SK-N-SH (cell line): ENCODE measurements at regions not wholly inside any gene's neighbourhood (a gene's known extent, or its start where the extent isn't known, plus 50 kb on each side); places are given as distances from the start of the nearest gene placed in this dataset.

ENCODE experiments used
- small RNA-seq, 7 experiments: library from RNA; depleted of rRNA; stranded (forward); fragments of <200 nt; gene quantifications; one replicate each; pipeline ENCODE3, GENCODE V24; 2012

Small RNAs in the stretch of these regions (small RNA-seq; reads per million reads assigned to genes)
- gene AL445647.2 (0 reads per million in 7 experiments), gene BRK1P2 (0 reads per million in 7 experiments), gene RF00212 (0 to 0.29 (median 0) reads per million in 7 experiments), gene RNA5SP34 (0 reads per million in 7 experiments), gene RNU6-75P (0 reads per million in 7 experiments)
